ENCODE measurements at regions not wholly inside any gene's neighbourhood (a gene's known extent, or its start where the extent isn't known, plus 50 kb on each side); places are given as distances from the start of the nearest gene placed in this dataset.

- WGBS (ENCODE audit: insufficient coverage), result no CpG with 5 or more reads among the region's 4 CpGs
- H3K4me1 ChIP-seq (ENCODE audit: control insufficient read depth in 1 of 2, insufficient read depth in 2 of 2, low read length in 2 of 2), result no peaks in the 10 kb centered on the region
- no peaks in the 10 kb centered on the region for H4K20me1 ChIP-seq (ENCODE audit: insufficient read depth, low read length)
- intact Hi-C loops (cut with micrococcal nuclease), result no loop called here
- H3K36me3 ChIP-seq (replicated peaks in 1 of 2; ENCODE audit: control insufficient read depth in 1 of 2, insufficient read depth in 2 of 2, low read length in 2 of 2), result no peaks in the 10 kb centered on the region
- no peak overlapping the region for H3K27ac ChIP-seq (ENCODE audit: low read depth in 1 of 2, low read length in 2 of 2)
- no peak overlapping the region for H3K9ac ChIP-seq (ENCODE audit: insufficient read depth, low read length, poor library complexity, severe bottlenecking)
- peaks cover 2 to 13% (median 6%) of the 10 kb centered on the region in 7 donors for H3K9me3 Mint-ChIP-seq
- TF ChIP-seq, protein P1, sequence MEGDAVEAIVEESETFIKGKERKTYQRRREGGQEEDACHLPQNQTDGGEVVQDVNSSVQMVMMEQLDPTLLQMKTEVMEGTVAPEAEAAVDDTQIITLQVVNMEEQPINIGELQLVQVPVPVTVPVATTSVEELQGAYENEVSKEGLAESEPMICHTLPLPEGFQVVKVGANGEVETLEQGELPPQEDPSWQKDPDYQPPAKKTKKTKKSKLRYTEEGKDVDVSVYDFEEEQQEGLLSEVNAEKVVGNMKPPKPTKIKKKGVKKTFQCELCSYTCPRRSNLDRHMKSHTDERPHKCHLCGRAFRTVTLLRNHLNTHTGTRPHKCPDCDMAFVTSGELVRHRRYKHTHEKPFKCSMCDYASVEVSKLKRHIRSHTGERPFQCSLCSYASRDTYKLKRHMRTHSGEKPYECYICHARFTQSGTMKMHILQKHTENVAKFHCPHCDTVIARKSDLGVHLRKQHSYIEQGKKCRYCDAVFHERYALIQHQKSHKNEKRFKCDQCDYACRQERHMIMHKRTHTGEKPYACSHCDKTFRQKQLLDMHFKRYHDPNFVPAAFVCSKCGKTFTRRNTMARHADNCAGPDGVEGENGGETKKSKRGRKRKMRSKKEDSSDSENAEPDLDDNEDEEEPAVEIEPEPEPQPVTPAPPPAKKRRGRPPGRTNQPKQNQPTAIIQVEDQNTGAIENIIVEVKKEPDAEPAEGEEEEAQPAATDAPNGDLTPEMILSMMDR (IDR thresholded peaks at IDR 0.05), result no peak
- H3K4me3 Mint-ChIP-seq, result no peak overlapping the region
- no peak for DNase-seq
- no peaks in the 10 kb centered on the region for H3K79me2 ChIP-seq (ENCODE audit: insufficient read depth, low read length)
- no peaks in the 10 kb centered on the region for H3K27me3 Mint-ChIP-seq (ENCODE audit: low read depth in 3 of 3)
- no peaks in the 10 kb centered on the region for H3K27me3 ChIP-seq (ENCODE audit: control insufficient read depth in 2 of 2, insufficient read depth in 2 of 2, low read length in 2 of 2)
- no peak overlapping the region for H3K4me2 ChIP-seq (replicated peaks; ENCODE audit: extremely low read depth, low read length, poor library complexity, severe bottlenecking)
- H2AFZ ChIP-seq (ENCODE audit: insufficient read depth, low read depth, low read length, poor library complexity, severe bottlenecking), result no peak overlapping the region
- no peak overlapping the region for H3K4me3 ChIP-seq (replicated peaks in 1 of 3; ENCODE audit: low read depth in 2 of 3, low read length in 3 of 3)
- H3K27ac Mint-ChIP-seq, result no peak overlapping the region
- peaks cover 6% of the 10 kb centered on the region for H3K4me1 Mint-ChIP-seq
- H3K9me3 ChIP-seq (replicated peaks in 1 of 2; ENCODE audit: control insufficient read depth in 1 of 2, insufficient read depth in 1 of 2, low read length in 2 of 2), result peaks cover 0 to 1% of the 10 kb centered on the region in 2 donors
- H3K36me3 Mint-ChIP-seq, result no peaks in the 10 kb centered on the region
These were observed 79.9 kb downstream of the TAF11L14 start for GRCh38 chr5:17714186-17714585.

DNA sequence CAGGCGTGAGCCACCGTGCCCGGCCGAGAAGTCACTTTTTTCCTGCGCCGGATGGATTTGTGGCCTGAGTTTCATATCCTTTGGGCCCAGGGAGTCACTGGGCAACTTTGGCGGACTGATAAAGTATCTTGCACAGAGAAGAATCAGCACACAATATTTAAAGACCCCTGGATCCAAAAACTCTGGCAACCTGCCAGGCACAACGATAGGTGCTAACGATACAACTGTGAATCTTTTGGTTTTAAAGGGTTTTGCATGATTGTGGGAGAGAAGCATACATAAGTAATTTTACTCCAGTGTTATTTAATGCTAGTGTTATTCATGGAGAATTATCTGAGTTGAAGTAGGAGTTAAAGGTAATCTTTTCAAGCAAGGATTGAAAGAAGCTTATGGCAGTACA, 85.3 kb downstream of the TAF11L14 start:
- H3K27ac Mint-ChIP-seq, result no peak overlapping the region
- no peaks in the 10 kb centered on the region for H4K20me1 ChIP-seq (ENCODE audit: insufficient read depth, low read length)
- no peaks in the 10 kb centered on the region for H3K36me3 ChIP-seq (replicated peaks in 1 of 2; ENCODE audit: control insufficient read depth in 1 of 2, insufficient read depth in 2 of 2, low read length in 2 of 2)
- H3K4me1 Mint-ChIP-seq, result no peaks in the 10 kb centered on the region
- H3K9me3 ChIP-seq (replicated peaks in 1 of 2; ENCODE audit: control insufficient read depth in 1 of 2, insufficient read depth in 1 of 2, low read length in 2 of 2), result peaks cover 0 to 6% of the 10 kb centered on the region in 2 donors
- no peak overlapping the region for H3K9ac ChIP-seq (ENCODE audit: insufficient read depth, low read length, poor library complexity, severe bottlenecking)
- TF ChIP-seq, protein P1 (IDR thresholded peaks at IDR 0.05), result no peak
- H3K79me2 ChIP-seq (ENCODE audit: insufficient read depth, low read length), result no peaks in the 10 kb centered on the region
- intact Hi-C loops (cut with micrococcal nuclease), result no loop called here
- no peak for DNase-seq
- H3K36me3 Mint-ChIP-seq, result no peaks in the 10 kb centered on the region
- WGBS (ENCODE audit: insufficient coverage), result 100% methylated on average over 6 of the region's 9 CpGs
- no peak overlapping the region for H3K27ac ChIP-seq (ENCODE audit: low read depth in 1 of 2, low read length in 2 of 2)
- no peak overlapping the region for H2AFZ ChIP-seq (ENCODE audit: insufficient read depth, low read depth, low read length, poor library complexity, severe bottlenecking)
- H3K4me2 ChIP-seq (replicated peaks; ENCODE audit: extremely low read depth, low read length, poor library complexity, severe bottlenecking), result no peak overlapping the region
- peaks cover 2 to 13% (median 10%) of the 10 kb centered on the region in 7 donors for H3K9me3 Mint-ChIP-seq
- no peaks in the 10 kb centered on the region for H3K27me3 ChIP-seq (ENCODE audit: control insufficient read depth in 2 of 2, insufficient read depth in 2 of 2, low read length in 2 of 2)
- no peaks in the 10 kb centered on the region for H3K27me3 Mint-ChIP-seq (ENCODE audit: low read depth in 3 of 3)
- H3K4me3 ChIP-seq (replicated peaks in 1 of 3; ENCODE audit: low read depth in 2 of 3, low read length in 3 of 3), result no peak overlapping the region
- H3K4me1 ChIP-seq (ENCODE audit: control insufficient read depth in 1 of 2, insufficient read depth in 2 of 2, low read length in 2 of 2), result no peaks in the 10 kb centered on the region
- no peak overlapping the region for H3K4me3 Mint-ChIP-seq

All from CD14-positive monocyte (primary cell).